Stimulated activated CD4-positive, alpha-beta T cell treated with anti-CD3 and anti-CD28 coated beads, Interleukin-1b, Interleukin-23, amount 100 ng/mL, for 48 hours (primary cell): ENCODE measurements at regions not wholly inside any gene's neighbourhood (a gene's known extent, or its start where the extent isn't known, plus 50 kb on each side); places are given as distances from the start of the nearest gene placed in this dataset.
"Not testable (repeated sequence)": the region's sequence is repeated elsewhere in the genome, so short reads cannot be mapped to it uniquely, and the experiment has no call there.

Experiments
- DNase-seq: peaks from one replicate; pipeline ENCODE4 v3.0.0-alpha.2; 2020

DNA sequence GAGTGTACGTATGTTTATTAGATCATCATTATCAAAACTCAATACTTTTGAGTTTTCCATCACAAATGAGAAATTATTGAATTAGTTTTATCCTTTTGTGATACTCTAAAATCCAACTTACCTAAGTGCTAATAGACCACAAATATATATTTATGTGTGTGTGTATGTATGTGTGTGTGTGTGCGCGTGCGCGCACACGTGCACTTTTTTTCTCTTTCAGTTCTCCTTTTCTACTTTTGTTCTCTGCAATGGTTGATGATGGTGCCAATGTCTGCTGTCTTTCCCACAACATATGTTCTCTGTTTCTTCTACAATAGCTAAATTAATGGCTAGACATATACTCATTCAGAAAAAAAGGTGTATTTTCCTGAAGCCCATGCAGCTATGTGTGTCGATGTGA is 571.6 kb upstream of the ARPP21 start:
- no peak for DNase-seq

DNA sequence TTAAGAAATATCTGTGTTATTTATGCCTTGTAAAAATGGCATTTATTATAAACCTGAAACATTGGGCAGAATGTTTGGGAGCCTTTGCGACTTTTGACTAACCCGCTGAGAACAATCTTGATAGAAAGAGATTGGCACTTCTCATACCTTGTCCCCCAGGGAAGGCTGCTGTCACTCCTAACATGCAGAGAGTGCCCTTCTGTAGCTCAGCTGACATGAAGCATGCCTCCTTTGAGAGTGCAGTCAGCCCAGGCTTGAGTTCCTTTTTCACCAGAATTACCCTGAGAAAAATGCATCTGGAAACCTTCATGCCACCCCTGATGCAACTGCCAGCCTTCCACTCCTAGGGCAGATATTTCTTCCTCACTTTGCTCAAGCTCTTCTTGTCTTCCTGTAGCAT is 569.2 kb upstream of the ARPP21 start:
- DNase-seq: no peak

DNA sequence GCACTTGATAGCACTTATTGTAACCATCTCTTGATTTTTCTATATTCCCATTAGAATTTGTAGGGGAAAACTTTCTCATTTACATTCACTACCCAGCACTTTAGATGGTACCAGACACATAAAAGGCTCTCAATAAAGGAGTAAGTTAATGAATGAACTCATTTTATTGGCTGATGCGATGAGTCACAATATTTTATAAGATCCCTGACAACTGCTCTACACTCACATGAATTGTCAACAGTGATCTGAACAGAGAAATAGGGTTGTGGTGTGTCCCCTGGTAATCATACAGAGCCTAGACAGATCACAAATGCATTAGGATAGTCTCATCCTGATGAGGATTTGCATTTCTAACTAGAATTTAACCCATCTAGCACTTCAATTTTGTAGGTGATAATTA is 567.6 kb upstream of the ARPP21 start:
- DNase-seq: no peak

DNA sequence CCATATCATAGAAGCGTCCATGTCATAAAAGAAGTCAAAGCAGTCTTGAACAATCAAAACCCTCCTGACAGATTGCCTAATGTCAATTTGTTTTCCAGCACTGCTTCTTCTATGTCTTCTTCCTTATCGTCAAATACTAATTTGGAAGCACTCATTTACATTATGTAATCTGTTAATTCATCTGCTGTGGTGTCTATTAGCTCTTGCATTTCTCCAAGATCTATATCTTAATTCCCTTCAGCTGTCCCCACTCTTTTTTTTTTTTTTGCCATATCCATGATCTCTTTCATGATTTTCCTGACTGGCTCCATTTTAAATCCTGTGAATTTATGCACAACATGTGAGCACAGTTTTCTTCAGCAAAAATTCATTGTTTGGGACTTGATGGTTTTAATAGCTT is 560.5 kb upstream of the ARPP21 start:
- DNase-seq: no peak

DNA sequence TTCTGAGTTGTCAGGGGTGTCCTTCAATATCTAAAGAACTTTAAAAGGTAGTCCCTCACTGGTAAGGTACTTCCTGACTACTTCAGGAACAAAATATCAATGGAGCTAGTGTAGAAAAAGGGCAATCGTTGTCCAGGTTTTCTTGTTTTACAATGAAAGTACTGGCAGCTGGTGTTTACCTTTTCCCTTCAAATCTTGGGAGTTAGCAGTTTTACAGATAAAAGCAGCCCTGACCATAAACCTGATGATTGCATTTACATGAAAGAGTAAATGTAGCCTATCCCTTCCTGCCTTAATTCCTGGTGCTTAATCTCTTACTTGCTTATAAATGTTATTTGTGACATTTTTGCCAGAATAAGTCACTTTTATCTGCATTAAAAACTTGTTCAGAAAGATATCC is 559.9 kb upstream of the ARPP21 start:
- DNase-seq: no peak

DNA sequence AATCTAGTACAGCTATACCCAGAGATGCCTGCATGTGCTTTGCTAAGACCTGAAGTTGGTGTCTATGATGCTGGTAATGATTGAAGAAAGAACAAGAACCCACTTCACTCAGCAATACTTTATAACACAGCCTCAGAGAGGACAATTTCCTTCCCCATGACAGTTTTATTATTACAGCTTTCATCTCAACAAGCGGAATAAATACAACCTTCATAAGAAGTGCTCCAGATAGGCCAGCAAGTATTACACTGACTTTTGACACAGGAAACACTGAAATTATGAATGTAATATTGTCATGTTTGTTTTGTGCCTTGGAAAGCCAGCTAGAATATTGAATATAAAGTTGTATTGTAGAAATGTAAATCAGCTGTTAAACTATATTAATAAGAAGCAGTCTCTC is 557.4 kb upstream of the ARPP21 start:
- DNase-seq: no peak

DNA sequence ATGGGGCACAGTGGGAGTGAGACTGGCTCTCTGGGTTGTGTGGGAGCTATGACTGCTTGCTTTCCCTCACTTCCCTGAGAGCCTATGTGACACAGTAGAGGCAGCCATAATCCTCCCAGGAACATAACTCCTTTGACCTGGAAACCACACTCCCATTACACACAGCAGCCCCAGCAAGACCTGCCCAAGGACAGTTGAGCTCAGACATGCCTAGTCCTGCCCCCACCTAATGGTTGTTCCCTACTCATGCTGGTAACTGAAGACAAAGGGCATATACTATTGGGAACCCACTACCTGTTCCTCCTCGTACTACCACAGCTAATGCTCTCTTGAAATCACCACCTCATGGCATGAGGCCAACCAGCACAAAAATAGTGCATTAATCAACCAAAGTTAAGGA is 550.4 kb upstream of the ARPP21 start:
- no peak for DNase-seq

DNA sequence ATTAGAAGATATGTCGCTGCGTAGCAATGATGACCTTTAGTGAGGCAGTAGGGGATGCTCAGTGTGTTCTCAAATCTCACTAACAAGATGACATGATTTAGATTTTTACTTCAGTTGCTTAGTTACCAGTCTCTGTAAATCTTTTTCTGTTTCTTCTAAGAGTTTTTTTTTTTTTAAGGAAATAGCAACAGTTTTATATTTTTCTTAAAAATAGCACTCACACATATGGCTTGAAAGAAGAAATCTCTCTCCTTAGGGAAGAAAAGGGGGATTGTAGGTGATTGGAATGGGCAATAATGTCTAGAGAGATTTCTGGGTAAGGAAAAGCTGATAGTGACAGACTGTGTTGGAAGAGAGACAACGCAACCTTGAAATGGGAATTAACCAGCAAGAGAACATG is 524.6 kb upstream of the ARPP21 start:
- DNase-seq: no peak

DNA sequence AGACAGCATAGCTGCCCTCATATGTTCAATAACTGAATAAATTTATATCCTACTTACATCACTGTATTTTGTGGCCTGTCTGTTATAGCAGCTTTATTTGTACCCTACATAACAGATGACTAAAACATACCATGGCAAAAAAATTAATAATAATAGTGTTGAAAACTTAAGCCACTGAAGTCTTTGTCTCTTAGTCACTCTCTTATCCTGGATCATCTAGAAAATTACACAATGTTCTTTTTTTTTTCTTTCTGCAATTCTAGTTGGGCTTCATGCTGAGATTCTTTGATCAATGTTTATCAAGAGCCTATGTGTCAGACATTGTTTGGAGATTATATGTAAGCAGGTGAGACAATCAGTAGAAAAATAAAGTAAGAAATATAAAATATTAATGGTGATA is 519.3 kb upstream of the ARPP21 start:
- no peak for DNase-seq

DNA sequence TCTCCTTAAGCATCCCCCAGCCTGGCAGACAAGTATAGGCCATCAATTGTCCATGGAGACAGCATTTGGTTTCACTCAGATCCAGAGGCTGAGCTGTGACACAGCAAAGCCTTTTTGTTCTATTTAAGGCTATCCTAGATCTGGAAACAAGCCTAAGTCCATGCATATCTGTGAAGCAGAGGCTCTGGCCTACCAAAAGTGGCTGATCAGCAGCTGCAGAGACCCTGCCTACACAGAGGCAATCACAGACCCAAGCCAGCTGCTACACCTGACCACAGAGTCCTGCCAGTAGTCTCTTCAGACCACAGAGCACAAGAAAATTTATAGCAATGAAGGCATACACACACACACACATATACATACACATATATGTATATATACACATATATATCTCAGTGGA is 501.7 kb upstream of the ARPP21 start:
- no peak for DNase-seq

DNA sequence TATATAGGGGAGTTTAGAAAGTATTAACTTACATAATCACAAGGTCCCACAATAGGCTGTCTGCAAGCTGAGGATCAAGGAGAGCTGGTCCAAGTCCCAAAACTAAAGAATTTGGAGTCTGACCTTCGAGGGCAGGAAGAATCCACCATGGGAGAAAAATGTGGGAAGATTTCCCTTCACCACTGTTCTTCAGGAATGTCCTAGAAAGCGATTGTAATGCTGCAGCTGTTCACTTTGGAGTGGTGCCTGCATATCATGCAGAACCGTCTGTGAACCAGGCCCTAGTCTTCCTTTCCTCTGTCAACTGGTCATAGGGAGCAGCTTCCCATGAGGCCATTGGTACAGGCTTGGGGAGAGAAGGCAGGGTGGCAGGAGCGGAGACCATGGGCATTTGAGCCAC is 497.9 kb upstream of the ARPP21 start:
- DNase-seq: no peak

DNA sequence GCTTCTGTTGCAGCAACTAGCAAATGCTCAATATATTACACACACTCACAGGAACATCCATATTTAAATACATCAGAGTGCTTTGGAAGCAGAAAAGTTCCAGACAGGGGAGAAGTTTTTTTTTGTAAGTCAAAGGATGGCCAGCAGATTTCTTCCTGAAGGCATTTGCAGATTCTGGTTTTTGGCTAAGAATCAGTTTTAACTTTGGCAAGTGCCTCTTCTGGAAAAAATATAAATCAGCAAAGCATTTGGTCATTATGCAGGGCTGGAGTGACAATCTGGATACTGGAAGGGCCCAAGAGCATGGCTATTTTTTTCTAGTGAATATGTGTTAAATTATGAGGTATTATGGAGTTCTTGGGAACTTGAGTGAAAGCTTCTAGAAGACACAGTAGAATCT is 495.3 kb upstream of the ARPP21 start:
- no peak for DNase-seq

DNA sequence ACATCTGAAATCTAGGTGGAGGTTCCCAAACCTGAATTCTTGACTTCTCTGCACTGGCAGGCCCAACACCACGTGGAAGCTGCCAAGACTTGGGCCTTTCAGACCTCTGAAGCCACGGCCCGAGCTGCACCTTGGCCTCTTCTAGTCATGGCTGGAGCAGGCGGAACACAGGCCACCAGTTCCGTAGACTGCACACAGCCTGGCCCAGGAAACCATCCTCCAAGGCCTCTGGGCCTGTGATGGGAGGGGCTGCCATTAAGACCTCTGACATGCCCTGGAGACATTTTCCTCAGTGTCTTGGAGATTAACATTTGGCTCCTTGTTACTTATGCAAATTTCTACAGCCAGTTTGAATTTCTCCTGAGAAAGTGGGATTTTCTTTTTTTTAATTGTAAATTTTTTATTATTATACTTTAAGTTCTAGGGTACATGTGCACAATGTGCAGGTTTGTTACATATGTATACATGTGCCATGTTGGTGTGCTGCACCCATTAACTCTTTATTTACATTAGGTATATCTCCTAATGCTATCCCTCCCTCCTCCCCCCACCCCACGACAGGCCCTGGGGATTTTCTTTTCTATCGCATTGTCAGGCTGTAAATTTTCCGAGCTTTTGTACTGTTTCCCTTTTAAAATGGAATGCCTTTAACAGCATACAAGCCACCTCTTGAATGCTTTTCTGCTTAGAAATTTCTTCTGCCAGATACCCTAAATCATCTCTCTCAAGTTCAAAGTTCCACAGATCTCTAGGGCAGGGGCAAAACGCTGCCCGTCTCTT is 492.9 kb upstream of the ARPP21 start:
- not testable (repeated sequence) for DNase-seq

DNA sequence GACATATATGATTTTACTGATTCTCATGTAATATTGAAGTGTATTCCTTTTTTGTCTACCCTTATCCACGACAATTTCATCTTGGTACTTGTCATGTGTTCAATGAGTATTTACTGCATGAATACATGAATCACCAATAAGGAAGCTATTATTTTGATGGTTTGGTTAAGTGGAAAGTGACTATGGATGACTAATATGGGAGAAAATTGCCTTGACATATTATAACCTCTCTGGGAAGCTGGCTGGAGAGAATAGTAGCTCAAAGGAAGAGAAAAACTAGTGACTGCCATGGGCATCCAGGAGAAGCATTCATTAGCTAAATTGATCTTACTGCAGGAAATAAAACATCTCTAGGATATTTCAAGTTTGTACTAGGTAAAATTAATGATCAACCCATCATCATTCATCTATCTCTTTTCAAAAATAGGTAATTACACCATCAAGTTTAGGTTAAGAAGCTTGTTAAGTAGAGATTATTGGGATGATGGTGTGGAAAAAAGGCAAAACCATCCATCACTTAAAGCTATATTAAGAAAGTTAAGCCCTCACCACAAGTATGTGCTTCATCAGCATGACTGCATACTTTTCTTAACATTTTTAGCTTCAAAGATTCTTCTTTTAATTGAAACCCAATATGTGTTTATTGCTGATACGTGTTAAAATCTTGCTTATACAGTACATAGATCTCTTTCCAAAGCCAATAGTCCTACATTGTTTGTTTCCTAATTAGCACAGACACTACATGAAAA is 455.2 kb upstream of the ARPP21 start:
- DNase-seq: no peak

DNA sequence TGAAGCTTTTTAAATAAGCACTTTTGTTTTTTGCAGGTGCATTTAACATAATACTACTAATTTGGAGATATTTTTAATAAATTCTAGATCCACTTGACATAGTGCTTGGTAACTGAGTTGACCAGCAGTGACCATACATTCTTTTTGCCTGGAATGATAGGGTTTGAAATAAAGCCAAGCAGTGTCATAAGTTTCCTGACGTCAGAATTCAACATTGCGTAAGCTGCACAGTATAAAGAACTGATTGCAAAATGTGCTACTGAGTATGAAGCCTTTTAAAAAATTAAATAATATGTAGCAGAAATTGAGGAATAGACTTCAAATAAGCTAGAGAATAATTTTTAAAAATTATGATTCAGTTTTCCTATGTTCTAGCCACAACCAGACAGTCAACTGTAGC is 454.6 kb upstream of the ARPP21 start:
- no peak for DNase-seq

DNA sequence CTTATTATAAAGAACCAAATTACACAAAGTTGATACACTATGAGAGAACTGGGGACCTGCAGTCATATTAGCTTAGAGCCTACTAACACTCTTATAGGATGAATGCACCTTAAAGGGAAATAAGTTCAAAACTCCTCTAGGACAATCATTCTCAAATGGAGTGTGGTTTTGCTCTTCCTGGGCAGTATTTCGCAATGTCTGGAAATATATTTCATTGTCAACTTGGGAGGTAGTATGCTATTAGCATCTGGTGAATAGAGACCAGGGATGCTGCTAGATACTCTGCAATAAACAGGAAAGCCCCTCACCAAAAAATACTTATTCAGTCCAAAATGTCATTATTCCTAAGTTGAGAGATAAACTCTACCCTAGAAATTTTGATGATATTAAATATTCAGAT is 451.4 kb upstream of the ARPP21 start:
- no peak for DNase-seq

DNA sequence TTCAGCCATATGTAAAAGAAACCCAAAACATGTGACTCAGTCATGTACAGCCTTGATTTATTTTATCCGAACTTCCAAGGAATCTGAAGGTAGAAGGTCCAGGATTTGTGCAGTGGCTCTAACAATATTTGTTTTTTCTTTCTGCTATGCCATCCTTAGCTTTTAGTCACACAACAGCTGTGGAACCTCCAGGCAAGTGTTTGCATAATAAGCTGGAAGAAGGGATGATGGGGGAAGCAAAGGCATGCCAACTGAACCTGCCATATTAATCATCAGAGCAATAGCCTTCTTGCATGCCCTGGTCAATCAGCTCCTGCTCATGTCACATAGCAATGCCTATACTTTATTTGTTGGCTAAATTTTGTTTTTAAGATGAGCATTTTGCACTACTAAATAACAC is 444.7 kb upstream of the ARPP21 start:
- no peak for DNase-seq

DNA sequence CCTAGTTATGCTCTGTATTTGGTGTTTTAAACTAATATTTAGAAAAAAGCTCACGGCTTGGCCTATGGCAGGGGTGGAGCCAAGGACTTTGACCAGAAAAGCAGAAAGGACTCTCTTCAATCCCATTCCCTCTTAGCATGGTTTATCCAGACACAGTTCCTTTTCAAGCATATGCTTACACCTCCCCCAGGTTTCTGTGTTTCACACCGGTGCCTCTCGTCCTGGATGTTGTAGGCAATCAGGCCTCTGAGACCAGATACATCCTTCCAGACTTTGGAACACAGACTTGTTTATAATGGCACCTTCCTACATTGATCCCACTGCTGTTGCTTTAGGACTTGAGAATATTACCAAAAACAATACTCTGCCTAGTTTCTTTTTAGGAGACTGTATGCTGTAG is 440.5 kb upstream of the ARPP21 start:
- no peak for DNase-seq

DNA sequence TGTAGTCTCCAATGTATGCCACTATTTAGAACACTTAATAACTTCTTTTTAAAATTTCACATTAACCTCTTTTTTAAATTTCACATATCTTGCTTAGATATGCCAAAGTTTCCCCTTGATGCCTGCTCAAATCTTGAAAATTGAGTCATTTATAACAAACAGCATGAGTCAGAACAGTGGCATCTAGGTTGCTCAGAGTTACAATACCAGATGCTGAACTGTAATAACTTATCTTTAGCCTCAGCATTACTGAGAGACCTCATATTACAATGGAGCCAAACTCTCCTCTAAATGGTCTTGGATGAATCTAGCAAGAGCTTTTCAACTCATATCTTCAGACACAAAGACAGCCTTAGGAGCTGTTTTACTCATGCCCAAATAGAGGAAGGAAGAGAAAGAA is 439.3 kb upstream of the ARPP21 start:
- no peak for DNase-seq

DNA sequence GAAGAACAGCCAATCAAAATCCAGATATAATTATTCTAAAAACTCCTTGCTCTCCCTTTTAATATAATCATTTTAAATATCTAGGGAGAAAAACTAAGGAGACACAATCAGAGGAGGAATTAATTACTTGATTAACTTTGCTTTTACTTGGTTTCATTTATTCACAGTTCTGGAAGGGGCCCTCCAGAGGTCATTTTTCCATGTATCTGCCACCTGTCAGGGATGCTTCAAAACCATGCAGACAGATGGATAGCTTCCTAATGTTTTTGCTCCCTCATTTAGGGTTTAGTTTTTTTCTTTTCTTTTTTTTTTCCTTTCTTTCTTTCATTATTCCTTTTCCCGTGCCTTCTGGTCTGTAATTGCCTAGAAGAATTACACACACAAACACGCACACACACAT is 438.1 kb upstream of the ARPP21 start:
- DNase-seq: no peak

DNA sequence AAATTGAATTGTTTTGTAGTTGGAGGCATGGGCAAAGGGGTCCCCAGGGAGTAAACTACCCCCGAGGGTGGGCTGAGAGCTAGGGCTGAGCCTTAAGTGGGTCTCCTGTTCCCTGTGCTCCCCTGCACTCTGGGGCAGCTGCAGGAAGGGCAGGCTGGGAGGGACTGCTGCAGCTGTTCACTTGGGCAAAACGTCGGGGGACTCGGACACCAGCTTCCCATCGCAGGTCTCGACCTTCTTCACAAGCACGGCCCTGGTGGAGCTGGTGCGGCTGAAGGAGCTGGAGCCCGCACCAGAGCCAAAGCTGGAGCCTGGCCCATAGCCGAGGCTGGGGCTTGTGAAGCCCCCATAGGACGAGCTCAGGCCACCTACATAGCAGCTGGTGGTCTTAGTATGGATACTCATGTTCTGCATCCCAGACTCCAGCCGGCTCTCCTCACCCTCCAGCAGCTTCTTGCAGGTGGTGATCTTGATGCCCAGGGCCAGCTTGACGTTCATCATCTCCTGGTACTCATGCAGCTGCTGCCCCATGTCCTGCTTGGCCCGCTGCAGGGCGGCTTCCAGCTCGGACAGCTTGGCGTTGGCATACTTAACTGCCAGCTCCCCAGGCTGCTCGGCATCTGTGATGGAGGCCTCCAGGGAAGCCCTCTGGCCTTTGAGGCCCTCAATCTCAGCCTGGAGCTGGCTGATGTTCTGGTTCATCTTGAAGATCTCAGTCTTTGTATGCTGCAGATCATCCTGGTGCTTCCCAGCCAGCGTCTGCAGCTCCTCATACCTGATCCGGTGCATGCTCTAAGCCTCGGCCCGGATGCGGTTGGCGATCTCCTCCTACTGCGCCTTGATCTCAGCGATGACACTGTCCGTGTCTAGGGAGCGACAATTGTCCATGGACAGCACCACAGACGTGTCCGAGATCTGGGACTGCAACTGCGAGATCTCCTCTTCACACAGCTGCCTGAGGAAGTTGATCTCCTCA is 423.5 kb upstream of the ARPP21 start:
- no peak for DNase-seq

DNA sequence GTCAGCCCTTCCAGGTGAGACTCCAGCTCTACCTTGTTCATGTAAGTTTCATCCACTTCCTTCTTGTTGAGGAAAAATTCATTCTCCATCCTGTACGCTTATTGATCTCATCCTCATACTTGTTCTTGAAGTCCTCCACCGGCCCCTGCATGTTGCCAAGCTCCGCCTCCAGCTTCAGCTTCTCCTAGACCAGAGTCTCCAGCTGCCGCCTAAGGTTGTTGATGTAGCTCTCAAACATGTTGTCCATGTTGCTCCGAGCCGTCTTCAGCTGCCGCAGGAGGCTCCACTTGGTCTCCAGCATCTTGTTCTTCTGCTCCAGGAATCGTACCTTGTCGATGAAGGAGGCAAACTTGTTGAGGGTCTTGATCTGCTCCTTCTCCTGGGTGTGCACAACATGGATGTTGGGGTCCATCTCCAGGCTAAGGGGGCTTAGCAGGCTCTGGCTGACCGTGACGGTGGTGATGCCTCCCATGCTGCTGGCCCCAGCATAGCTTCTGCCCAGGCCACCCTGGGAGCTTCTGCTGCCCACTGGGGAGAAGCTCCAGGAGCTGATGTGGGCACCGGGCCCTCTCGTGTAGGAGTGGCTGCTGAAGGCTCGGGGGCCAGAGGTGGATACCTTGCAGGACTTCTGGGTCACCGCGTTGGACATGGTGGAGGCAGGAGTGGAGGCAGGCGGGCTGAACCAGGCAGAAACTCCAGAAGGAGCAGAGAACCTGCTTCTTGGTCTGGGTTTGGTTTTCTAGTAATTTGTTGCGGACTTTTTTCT is 422.6 kb upstream of the ARPP21 start:
- no peak for DNase-seq
